ENCODE measurements at regions not wholly inside any gene's neighbourhood (a gene's known extent, or its start where the extent isn't known, plus 50 kb on each side); places are given as distances from the start of the nearest gene placed in this dataset.

DNA sequence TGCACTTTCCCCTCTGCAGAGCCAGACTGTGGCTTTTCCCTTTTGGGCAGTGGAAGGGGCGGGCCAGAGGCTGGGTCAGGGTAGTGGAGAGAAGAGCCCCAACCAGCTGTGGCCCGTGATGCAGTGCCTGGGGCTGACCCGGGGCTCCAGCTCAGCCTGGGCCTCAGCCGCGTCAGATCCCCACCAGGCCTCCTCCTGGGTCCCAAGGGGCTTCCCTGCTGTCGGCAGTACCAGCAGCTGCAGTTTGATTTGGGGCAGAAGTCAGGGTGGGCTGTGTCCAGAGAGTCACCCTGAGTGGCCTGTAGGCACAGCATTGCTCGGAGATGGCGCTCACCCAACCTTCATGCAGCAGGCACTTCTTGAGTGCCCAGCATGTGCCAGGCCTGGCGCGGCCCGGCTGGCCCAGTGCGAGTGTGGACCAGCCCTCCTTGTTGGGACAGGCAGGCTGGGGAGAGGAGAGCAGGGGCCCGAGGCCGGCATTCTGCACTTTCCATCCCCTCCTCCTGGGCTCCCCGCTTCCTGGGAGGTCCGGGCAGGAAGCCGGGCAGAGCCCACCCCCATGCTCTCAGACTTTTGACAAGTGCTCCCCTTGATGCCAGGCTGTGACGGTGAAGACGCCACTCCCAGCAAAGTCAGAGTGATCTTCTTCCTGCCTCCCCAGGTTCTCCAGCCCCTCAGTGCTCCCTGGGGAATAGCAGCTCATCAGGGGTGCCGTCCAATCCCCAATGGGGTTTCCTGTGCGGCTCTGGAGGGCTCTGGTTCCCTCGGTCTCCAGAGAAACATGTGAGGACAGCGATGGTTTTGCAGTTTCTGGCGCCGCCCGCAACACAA is 88.3 kb upstream of the COL5A1 start:
- H3K4me1 ChIP-seq, result no peaks in the 10 kb centered on the region
- intact Hi-C loops (cut with DNase I), result no loop called here
- H3K9me3 ChIP-seq, result no peaks in the 10 kb centered on the region
- no peak overlapping the region for H3K4me3 ChIP-seq
- 47 to 51% methylated on average over 25 to 26 of the region's 26 CpGs for WGBS, 2 donors
- no peak for TF ChIP-seq CTCF (IDR thresholded peaks at IDR 0.05)
- no peaks in the 10 kb centered on the region for H3K27me3 ChIP-seq
- ATAC-seq (peak in 1 of 4 donors; percentile 8), DNase-seq (peak in 1 of 6 donors; percentile 45), FAIRE-seq (no peak)
- no peak overlapping the region for H3K27ac ChIP-seq
- no peaks in the 10 kb centered on the region for H3K36me3 ChIP-seq

- ATAC-seq, result no peak
Measured at GRCh38 chr9:134553996-134554372, 87.6 kb upstream of the COL5A1 start.

GRCh38 chr9:134554373-134555093 is 87.1 kb upstream of the COL5A1 start:
- Histone ChIP-seq H3K4me3 (no peak overlapping the region), H3K27ac (no peak overlapping the region), H3K9me3 (no peaks in the 10 kb centered on the region), H3K27me3 (no peaks in the 10 kb centered on the region), H3K4me1 (no peaks in the 10 kb centered on the region), H3K36me3 (no peaks in the 10 kb centered on the region)
- FAIRE-seq (no peak), DNase-seq (peak in 1 of 6 donors; percentile 51), ATAC-seq (peak in 1 of 4 donors; percentile 12)
- intact Hi-C loops (cut with DNase I), result no loop called here
- TF ChIP-seq CTCF (IDR thresholded peaks at IDR 0.05), result no peak
- 51 to 61% methylated on average over 22 of the region's 22 CpGs for WGBS, 2 donors

More at GRCh38 chr9:134553996-134554372, 87.6 kb upstream of the COL5A1 start:
- Histone ChIP-seq H3K9me3 (no peaks in the 10 kb centered on the region), H3K27ac (no peak overlapping the region), H3K36me3 (no peaks in the 10 kb centered on the region), H3K27me3 (no peaks in the 10 kb centered on the region), H3K4me1 (no peaks in the 10 kb centered on the region), H3K4me3 (no peak overlapping the region)
- intact Hi-C loops (cut with DNase I), result no loop called here
- 59 to 60% methylated on average over 10 of the region's 10 CpGs for WGBS, 2 donors
- no peak for FAIRE-seq
- peak in 1 of 6 donors; percentile 35 for DNase-seq
- TF ChIP-seq CTCF (IDR thresholded peaks at IDR 0.05), result no peak

DNA sequence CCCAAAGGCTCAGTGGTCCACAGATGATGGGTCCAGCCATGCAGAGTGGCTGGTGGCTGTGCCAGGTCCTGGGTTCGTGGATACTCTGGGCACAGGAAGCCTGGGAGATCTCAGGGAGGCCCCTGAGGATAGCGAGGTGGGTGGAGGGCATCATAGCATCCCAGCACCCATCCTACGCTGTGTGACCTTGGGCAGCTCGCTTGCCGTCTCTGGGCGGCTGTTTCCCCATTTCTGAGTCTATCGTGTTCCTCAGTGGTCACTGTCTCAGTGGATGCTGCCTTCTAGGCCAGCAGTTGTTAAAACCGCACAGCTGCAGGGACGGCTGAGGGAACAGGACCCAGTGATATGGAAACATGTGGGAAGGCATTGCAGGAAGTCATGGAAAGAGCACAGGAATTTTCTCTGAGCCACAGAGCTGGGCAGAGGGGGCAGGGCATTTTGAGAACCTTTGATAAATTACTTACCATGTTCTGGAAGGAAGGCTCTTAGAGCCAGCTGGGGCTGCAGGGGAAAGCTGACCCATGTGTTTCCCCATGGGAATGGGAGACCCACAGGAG is 86.4 kb upstream of the COL5A1 start:
- Histone ChIP-seq H3K4me3 (no peak overlapping the region), H3K27ac (no peak overlapping the region), H3K36me3 (no peaks in the 10 kb centered on the region), H3K27me3 (no peaks in the 10 kb centered on the region), H3K4me1 (no peaks in the 10 kb centered on the region), H3K9me3 (no peaks in the 10 kb centered on the region)
- DNase-seq (peak in 1 of 6 donors; percentile 22), FAIRE-seq (no peak), ATAC-seq (no peak)
- 51 to 58% methylated on average over 9 of the region's 9 CpGs for WGBS, 2 donors
- TF ChIP-seq CTCF (IDR thresholded peaks at IDR 0.05), result no peak
- intact Hi-C loops (cut with DNase I), result no loop called here

Measured in pancreas (tissue), 10 donors.